ENCODE measurements at regions not wholly inside any gene's neighbourhood (a gene's known extent, or its start where the extent isn't known, plus 50 kb on each side); places are given as distances from the start of the nearest gene placed in this dataset.

GRCh38 chr1:73765551-73766233, 432.3 kb downstream of the LRRIQ3 start:
- intact Hi-C loops (cut with DNase I): no loop called here
- no peaks in the 10 kb centered on the region for H3K27me3 ChIP-seq
- TF ChIP-seq CTCF (IDR thresholded peaks at IDR 0.05) (no peak), POLR2A (IDR thresholded peaks at IDR 0.05) (no peak)
- no peaks in the 10 kb centered on the region for H3K36me3 ChIP-seq (replicated peaks in 1 of 2)
- no peak for DNase-seq
- H3K4me1 ChIP-seq (replicated peaks in 1 of 2): no peaks in the 10 kb centered on the region
- no peak overlapping the region for H3K27ac ChIP-seq
- H3K9me3 ChIP-seq (replicated peaks in 1 of 3): peaks cover 0 to 5% (median 0%) of the 10 kb centered on the region in 3 donors
- H3K4me3 ChIP-seq: no peak overlapping the region
- 71 to 75% (median 73%) methylated on average over 2 of the region's 2 CpGs for WGBS, 4 donors

- intact Hi-C loops (cut with DNase I): no loop called here
- no peak for DNase-seq
- H3K36me3 ChIP-seq (replicated peaks in 1 of 2): no peaks in the 10 kb centered on the region
- no peak for TF ChIP-seq POLR2A (IDR thresholded peaks at IDR 0.05)
- no peak for TF ChIP-seq CTCF (IDR thresholded peaks at IDR 0.05)
- 75 to 89% (median 86%) methylated on average over 2 of the region's 2 CpGs for WGBS, 4 donors
- peaks cover 0 to 5% (median 0%) of the 10 kb centered on the region in 3 donors for H3K9me3 ChIP-seq (replicated peaks in 1 of 3)
- H3K27ac ChIP-seq: no peak overlapping the region
- H3K27me3 ChIP-seq: no peaks in the 10 kb centered on the region
- H3K4me3 ChIP-seq: no peak overlapping the region
- no peaks in the 10 kb centered on the region for H3K4me1 ChIP-seq (replicated peaks in 1 of 2)
These were observed 436.4 kb downstream of the LRRIQ3 start for GRCh38 chr1:73761559-73761958.

- TF ChIP-seq POLR2A (IDR thresholded peaks at IDR 0.05) (no peak), CTCF (IDR thresholded peaks at IDR 0.05) (no peak)
- H3K27ac ChIP-seq: no peak overlapping the region
- no peak for DNase-seq
- no peaks in the 10 kb centered on the region for H3K4me1 ChIP-seq (replicated peaks in 1 of 2)
- H3K36me3 ChIP-seq (replicated peaks in 1 of 2): no peaks in the 10 kb centered on the region
- H3K4me3 ChIP-seq: no peak overlapping the region
- H3K27me3 ChIP-seq: no peaks in the 10 kb centered on the region
- peaks cover 0 to 5% (median 0%) of the 10 kb centered on the region in 3 donors for H3K9me3 ChIP-seq (replicated peaks in 1 of 3)
- WGBS, 4 donors: 32 to 62% (median 46%) methylated on average over 1 of the region's 1 CpG
- intact Hi-C loops (cut with DNase I): no loop called here
These were observed 439.0 kb downstream of the LRRIQ3 start for GRCh38 chr1:73759011-73759410.

- Histone ChIP-seq H3K4me1 (replicated peaks in 1 of 2) (no peaks in the 10 kb centered on the region), H3K9me3 (replicated peaks in 1 of 3) (no peaks in the 10 kb centered on the region), H3K36me3 (replicated peaks in 1 of 2) (no peaks in the 10 kb centered on the region), H3K4me3 (no peak overlapping the region), H3K27ac (no peak overlapping the region), H3K27me3 (no peaks in the 10 kb centered on the region)
- intact Hi-C loops (cut with DNase I): no loop called here
- 64 to 70% (median 66%) methylated on average over 2 of the region's 2 CpGs for WGBS, 4 donors
- no peak for DNase-seq
- TF ChIP-seq POLR2A (IDR thresholded peaks at IDR 0.05) (no peak), CTCF (IDR thresholded peaks at IDR 0.05) (no peak)
These were observed 441.2 kb downstream of the LRRIQ3 start for GRCh38 chr1:73756817-73757216.

All from adrenal gland (tissue), 9 donors.